CD4-positive, alpha-beta memory T cell (primary cell): ENCODE measurements at regions not wholly inside any gene's neighbourhood (a gene's known extent, or its start where the extent isn't known, plus 50 kb on each side); places are given as distances from the start of the nearest gene placed in this dataset.

ENCODE experiments used
- CTCF ChIA-PET: fragments of 350-600 bp; sonication (Branson Sonifier 250); formaldehyde crosslinking; loops from one replicate; lab custom pipeline; 2021; ENCODE audit warnings: inconsistent platforms; ENCODE audit not compliant: partially characterized antibody; lab: Charles Lee
- POLR2A ChIA-PET: fragments of 350-600 bp; sonication (Branson Sonifier 250); formaldehyde crosslinking; loops from one replicate; lab custom pipeline; 2021; ENCODE audit not compliant: partially characterized antibody; lab: Charles Lee
- DNase-seq, 5 donors: peaks; one replicate each; pipeline versions ENCODE4 v3.0.0 to v3.0.0-alpha.2; 2020 to 2022; ENCODE audit warnings: mixed read lengths in 1 of 5
- H3K27ac ChIP-seq: one replicate; pipeline ENCODE4 v1.7.0; 2013; ENCODE audit warnings: low read depth, low read length
- H3K27me3 ChIP-seq: 2 replicates; pipeline ENCODE4 v1.7.0; 2013; ENCODE audit warnings: mild to moderate bottlenecking, low read length, moderate library complexity; ENCODE audit not compliant: insufficient read depth
- H3K36me3 ChIP-seq: 2 replicates; pipeline ENCODE4 v1.7.0; 2013; ENCODE audit warnings: mild to moderate bottlenecking, low read length, moderate library complexity; ENCODE audit not compliant: insufficient read depth
- H3K4me1 ChIP-seq: 2 replicates; pipeline ENCODE4 v1.7.0; 2013; ENCODE audit warnings: mild to moderate bottlenecking, low read length, moderate library complexity; ENCODE audit not compliant: insufficient read depth
- H3K4me3 ChIP-seq, 2 donors: one replicate each; pipeline ENCODE4 v1.7.0; 2013; ENCODE audit warnings: low read length in 2 of 2, mild to moderate bottlenecking in 1 of 2
- H3K9me3 ChIP-seq, 2 donors: one replicate each; pipeline ENCODE4 v1.7.0; 2013; ENCODE audit warnings: low read length in 2 of 2, control low read depth in 1 of 2; ENCODE audit not compliant: control insufficient read depth in 1 of 2
- H3K27ac Mint-ChIP-seq, 7 donors: one replicate each; pipeline ENCODE4 v1.8.0; 2020 to 2021; ENCODE audit warnings: mixed read lengths in 7 of 7, mild to moderate bottlenecking in 6 of 7, inconsistent platforms in 3 of 7, moderate library complexity in 3 of 7
- H3K27me3 Mint-ChIP-seq, 2 donors: one replicate each; pipeline ENCODE4 v1.8.0; 2020 to 2021; ENCODE audit warnings: mixed read lengths in 2 of 2
- H3K36me3 Mint-ChIP-seq, 2 donors: one replicate each; pipeline ENCODE4 v1.8.0; 2020 to 2021; ENCODE audit warnings: mixed read lengths in 2 of 2, inconsistent platforms in 1 of 2, mild to moderate bottlenecking in 1 of 2
- H3K4me1 Mint-ChIP-seq, 4 donors: one replicate each; pipeline ENCODE4 v1.8.0; 2020 to 2021; ENCODE audit warnings: mixed read lengths in 4 of 4, mild to moderate bottlenecking in 1 of 4
- H3K4me3 Mint-ChIP-seq, 8 donors: one replicate each; pipeline ENCODE4 v1.8.0; 2020 to 2021; ENCODE audit warnings: mixed read lengths in 8 of 8, mild to moderate bottlenecking in 7 of 8, moderate library complexity in 6 of 8, inconsistent platforms in 3 of 8
- H3K9me3 Mint-ChIP-seq, 8 donors: one replicate each; pipeline ENCODE4 v1.8.0; 2020 to 2021; ENCODE audit warnings: mixed read lengths in 8 of 8, mild to moderate bottlenecking in 5 of 8, inconsistent platforms in 3 of 8, moderate library complexity in 1 of 8
- intact Hi-C: fragments of 100-400 bp; cut with micrococcal nuclease; formaldehyde crosslinking; loops from one replicate; pipeline ENCODE4 v1.15.1; 2023

DNA sequence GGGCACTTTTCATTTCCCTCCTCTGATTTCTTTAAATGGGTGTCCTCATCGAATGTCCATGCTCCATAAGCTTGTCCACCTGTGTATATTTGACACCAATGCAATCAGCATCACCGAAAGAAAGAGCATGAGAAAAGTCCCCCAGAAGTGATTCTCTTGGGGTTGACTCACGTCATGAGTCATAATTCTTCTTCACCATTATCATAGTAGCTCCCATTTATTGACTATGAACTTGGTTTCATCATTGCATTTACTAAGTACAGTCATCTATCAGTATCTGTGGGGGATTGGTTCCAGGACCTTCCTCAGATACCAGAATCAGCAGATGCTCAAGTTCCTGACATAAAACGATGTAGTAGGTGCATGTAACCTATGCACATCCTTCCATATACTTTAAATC lies 372.5 kb upstream of the CFAP20DC start:
- Histone ChIP-seq H3K27ac (no peak overlapping the region), H3K4me1 (peaks cover 41% of the 10 kb centered on the region), H3K9me3 (no peaks in the 10 kb centered on the region), H3K27me3 (no peaks in the 10 kb centered on the region), H3K4me3 (no peak overlapping the region), H3K36me3 (no peaks in the 10 kb centered on the region)
- CTCF ChIA-PET, result no interaction called here
- H3K9me3 Mint-ChIP-seq, result peaks cover 0 to 3% (median 0%) of the 10 kb centered on the region in 8 donors
- intact Hi-C loops, result loop anchor here (10.0 kb wide), 2 partner anchors 108 to 352 kb away; no protein-coding TSS in a partner anchor
- no peak for DNase-seq
- POLR2A ChIA-PET, result no interaction called here
- H3K4me1 Mint-ChIP-seq, result peaks cover 37 to 49% (median 44%) of the 10 kb centered on the region in 4 donors
- peak overlapping the region in 2 of 7 donors; percentile 18 to 66 for H3K27ac Mint-ChIP-seq
- no peak overlapping the region for H3K4me3 Mint-ChIP-seq
- no peaks in the 10 kb centered on the region for H3K27me3 Mint-ChIP-seq
- no peaks in the 10 kb centered on the region for H3K36me3 Mint-ChIP-seq

DNA sequence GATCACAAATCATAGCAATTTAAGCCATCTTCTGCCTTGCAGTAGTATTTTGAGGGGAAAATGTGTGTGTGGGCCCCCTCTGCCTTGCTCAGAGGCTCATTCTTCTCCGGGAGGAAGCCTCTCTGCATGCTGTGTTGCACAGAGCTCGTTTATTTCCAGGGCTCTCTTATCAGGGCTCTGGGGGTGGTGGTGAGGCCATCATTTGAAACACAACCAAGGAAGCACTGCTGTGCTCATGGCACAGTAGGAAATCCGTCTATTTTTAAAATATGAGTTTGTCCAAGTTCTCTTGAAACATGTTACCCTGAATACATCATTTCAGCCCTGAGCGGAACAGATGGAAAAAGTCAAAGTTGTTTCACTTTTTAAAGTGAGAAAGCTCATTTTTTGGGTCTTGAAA lies 369.0 kb upstream of the CFAP20DC start:
- intact Hi-C loops, result no loop called here
- DNase-seq, result no peak
- POLR2A ChIA-PET, result no interaction called here
- Histone ChIP-seq H3K4me1 (peaks cover 6% of the 10 kb centered on the region), H3K36me3 (no peaks in the 10 kb centered on the region), H3K9me3 (no peaks in the 10 kb centered on the region), H3K4me3 (no peak overlapping the region), H3K27ac (no peak overlapping the region), H3K27me3 (no peaks in the 10 kb centered on the region)
- H3K4me3 Mint-ChIP-seq, result no peak overlapping the region
- peaks cover 0 to 5% (median 0%) of the 10 kb centered on the region in 8 donors for H3K9me3 Mint-ChIP-seq
- CTCF ChIA-PET, result no interaction called here
- no peaks in the 10 kb centered on the region for H3K27me3 Mint-ChIP-seq
- H3K27ac Mint-ChIP-seq, result no peak overlapping the region
- peaks cover 4 to 14% (median 11%) of the 10 kb centered on the region in 4 donors for H3K4me1 Mint-ChIP-seq
- H3K36me3 Mint-ChIP-seq, result no peaks in the 10 kb centered on the region

DNA sequence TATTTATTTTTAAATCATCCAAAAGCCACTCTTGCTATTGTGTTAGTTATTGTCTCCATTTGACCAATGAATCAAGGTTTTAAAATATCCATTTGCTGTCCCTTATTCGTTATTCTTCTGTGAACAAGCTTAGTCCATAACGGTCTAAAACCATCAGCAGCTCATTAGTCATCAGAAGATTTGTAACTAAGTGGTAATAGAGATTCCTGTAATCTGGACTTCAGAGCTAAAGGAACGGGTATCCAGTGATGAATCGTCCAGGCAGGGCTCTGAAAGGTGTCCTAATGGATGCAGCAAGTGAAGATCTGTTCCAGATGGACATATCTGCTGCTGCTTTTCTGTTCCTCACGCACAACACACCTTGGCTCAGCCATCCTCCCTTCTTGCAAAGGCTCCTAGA lies 362.7 kb upstream of the CFAP20DC start:
- Mint-ChIP-seq H3K4me1 (peaks cover 0 to 12% (median 5%) of the 10 kb centered on the region in 4 donors), H3K4me3 (no peak overlapping the region), H3K27ac (peak overlapping the region in 1 of 7 donors; percentile 40), H3K27me3 (no peaks in the 10 kb centered on the region), H3K9me3 (peaks cover 0 to 8% (median 0%) of the 10 kb centered on the region in 8 donors), H3K36me3 (no peaks in the 10 kb centered on the region)
- H3K27ac ChIP-seq, result no peak overlapping the region
- no peaks in the 10 kb centered on the region for H3K4me1 ChIP-seq
- POLR2A ChIA-PET, result interaction anchor here (0.9 to 1.8 kb wide), 3 partner anchors 8 to 44 kb away, joined by 3 read pairs; no protein-coding TSS in a partner anchor
- no peaks in the 10 kb centered on the region for H3K36me3 ChIP-seq
- no peaks in the 10 kb centered on the region for H3K27me3 ChIP-seq
- CTCF ChIA-PET, result interaction anchor here (0.8 to 1.5 kb wide), 4 partner anchors 8 to 93 kb away, joined by 3 read pairs; no protein-coding TSS in a partner anchor
- intact Hi-C loops, result no loop called here
- no peaks in the 10 kb centered on the region for H3K9me3 ChIP-seq
- H3K4me3 ChIP-seq, result no peak overlapping the region
- no peak for DNase-seq

DNA sequence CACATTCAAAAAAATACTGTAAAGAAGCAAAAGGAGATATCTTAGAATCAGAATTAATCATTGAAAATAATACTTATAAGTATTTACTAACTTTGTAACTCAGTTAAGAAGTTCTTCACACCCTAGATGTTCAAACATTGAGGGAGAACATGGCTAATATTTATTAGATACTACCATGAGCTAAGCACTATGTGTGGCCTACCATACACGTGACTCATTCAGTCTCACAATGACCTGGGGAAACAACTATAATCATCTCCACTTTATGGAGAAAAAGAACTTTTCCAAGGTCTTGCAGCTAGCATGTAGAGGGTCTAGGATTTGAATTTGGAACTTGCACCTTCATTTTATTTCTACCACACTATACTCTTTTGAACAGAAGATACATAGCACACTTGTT lies 361.9 kb upstream of the CFAP20DC start:
- ChIA-PET POLR2A (interaction anchor here (0.9 to 1.8 kb wide), 2 partner anchors 9 to 43 kb away, joined by 3 read pairs; no protein-coding TSS in a partner anchor), CTCF (interaction anchor here (0.9 to 1.5 kb wide), 2 partner anchors 8 to 31 kb away, joined by 3 read pairs; no protein-coding TSS in a partner anchor)
- no peak overlapping the region for H3K4me3 Mint-ChIP-seq
- intact Hi-C loops, result no loop called here
- H3K4me3 ChIP-seq, result no peak overlapping the region
- H3K9me3 ChIP-seq, result no peaks in the 10 kb centered on the region
- peaks cover 0 to 8% (median 0%) of the 10 kb centered on the region in 8 donors for H3K9me3 Mint-ChIP-seq
- no peaks in the 10 kb centered on the region for H3K36me3 Mint-ChIP-seq
- no peak overlapping the region for H3K27ac ChIP-seq
- peak overlapping the region in 1 of 7 donors; percentile 42 for H3K27ac Mint-ChIP-seq
- H3K4me1 Mint-ChIP-seq, result peaks cover 7 to 20% (median 11%) of the 10 kb centered on the region in 4 donors
- DNase-seq, result no peak
- no peaks in the 10 kb centered on the region for H3K27me3 ChIP-seq
- peaks cover 6% of the 10 kb centered on the region for H3K4me1 ChIP-seq
- no peaks in the 10 kb centered on the region for H3K36me3 ChIP-seq
- H3K27me3 Mint-ChIP-seq, result no peaks in the 10 kb centered on the region

DNA sequence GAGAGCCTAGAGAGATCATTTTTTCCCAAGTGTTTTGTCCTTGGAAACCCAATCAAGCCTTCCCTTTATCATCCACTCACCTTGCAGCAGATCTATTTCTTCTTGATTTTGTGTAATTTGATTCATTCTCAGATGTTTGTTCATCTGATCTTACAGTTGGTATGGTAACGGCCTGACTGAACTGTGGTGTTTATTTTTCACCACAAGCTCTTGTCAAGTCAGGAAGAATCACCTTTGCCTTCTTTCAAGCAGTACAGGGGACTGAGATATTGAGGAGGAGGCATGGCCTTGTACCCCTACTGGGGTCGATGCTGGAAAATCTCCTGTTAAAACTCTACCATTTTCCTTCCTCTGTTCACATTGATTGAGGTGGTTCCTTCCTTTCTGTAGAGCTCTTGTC lies 361.4 kb upstream of the CFAP20DC start:
- H3K4me1 ChIP-seq, result peaks cover 8% of the 10 kb centered on the region
- H3K36me3 ChIP-seq, result no peaks in the 10 kb centered on the region
- H3K4me3 ChIP-seq, result no peak overlapping the region
- intact Hi-C loops, result no loop called here
- POLR2A ChIA-PET, result interaction anchor here (1.8 kb wide), 1 partner anchor 8 kb away, joined by 3 read pairs; no protein-coding TSS in a partner anchor
- H3K36me3 Mint-ChIP-seq, result no peaks in the 10 kb centered on the region
- no peaks in the 10 kb centered on the region for H3K9me3 ChIP-seq
- peaks cover 0 to 8% (median 0%) of the 10 kb centered on the region in 8 donors for H3K9me3 Mint-ChIP-seq
- CTCF ChIA-PET, result interaction anchor here (0.9 to 1.5 kb wide), 2 partner anchors 9 to 32 kb away, joined by 3 read pairs; no protein-coding TSS in a partner anchor
- peaks cover 9 to 23% (median 13%) of the 10 kb centered on the region in 4 donors for H3K4me1 Mint-ChIP-seq
- no peak overlapping the region for H3K27ac ChIP-seq
- H3K27me3 ChIP-seq, result no peaks in the 10 kb centered on the region
- no peaks in the 10 kb centered on the region for H3K27me3 Mint-ChIP-seq
- peak overlapping the region in 1 of 7 donors; percentile 42 for H3K27ac Mint-ChIP-seq
- H3K4me3 Mint-ChIP-seq, result no peak overlapping the region
- no peak for DNase-seq

DNA sequence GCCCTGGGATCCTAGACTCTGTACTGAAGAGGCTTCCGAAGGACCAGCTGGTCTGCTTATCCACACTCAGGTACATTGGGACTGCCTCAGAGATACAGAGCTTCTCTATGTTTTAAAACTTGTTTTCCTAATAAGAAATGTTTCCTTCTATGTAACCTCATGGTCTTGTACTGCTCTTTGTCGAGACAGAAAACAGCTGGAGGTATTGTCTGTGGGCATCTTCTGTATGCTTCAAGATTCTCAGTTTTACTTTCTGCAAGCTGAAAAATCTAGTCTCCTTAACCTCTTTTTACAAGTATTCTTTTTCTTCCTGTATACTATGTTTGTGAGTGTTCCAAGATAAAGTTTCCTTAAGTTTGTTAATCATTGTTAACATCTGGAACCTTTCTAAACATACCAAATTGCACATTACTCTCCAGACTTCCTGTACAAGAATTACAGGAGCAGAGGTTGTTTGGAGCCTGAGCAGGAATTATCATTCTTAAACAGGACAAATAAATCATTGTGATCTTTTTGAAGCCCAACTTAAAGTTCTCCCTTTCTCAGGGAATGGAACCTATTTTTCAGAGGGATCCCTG lies 358.3 kb upstream of the CFAP20DC start:
- Mint-ChIP-seq H3K36me3 (no peaks in the 10 kb centered on the region), H3K4me3 (no peak overlapping the region), H3K27me3 (no peaks in the 10 kb centered on the region), H3K4me1 (peaks cover 9 to 23% (median 13%) of the 10 kb centered on the region in 4 donors), H3K9me3 (peaks cover 0 to 5% (median 0%) of the 10 kb centered on the region in 8 donors), H3K27ac (peak overlapping the region in 2 of 7 donors; percentile 34 to 82)
- intact Hi-C loops, result no loop called here
- Histone ChIP-seq H3K36me3 (no peaks in the 10 kb centered on the region), H3K4me3 (no peak overlapping the region), H3K4me1 (peaks cover 8% of the 10 kb centered on the region), H3K27me3 (no peaks in the 10 kb centered on the region), H3K9me3 (no peaks in the 10 kb centered on the region), H3K27ac (no peak overlapping the region)
- CTCF ChIA-PET, result interaction anchor here (0.7 kb wide), 1 partner anchor 22 kb away, joined by 3 read pairs; no protein-coding TSS in a partner anchor
- POLR2A ChIA-PET, result no interaction called here
- no peak for DNase-seq

DNA sequence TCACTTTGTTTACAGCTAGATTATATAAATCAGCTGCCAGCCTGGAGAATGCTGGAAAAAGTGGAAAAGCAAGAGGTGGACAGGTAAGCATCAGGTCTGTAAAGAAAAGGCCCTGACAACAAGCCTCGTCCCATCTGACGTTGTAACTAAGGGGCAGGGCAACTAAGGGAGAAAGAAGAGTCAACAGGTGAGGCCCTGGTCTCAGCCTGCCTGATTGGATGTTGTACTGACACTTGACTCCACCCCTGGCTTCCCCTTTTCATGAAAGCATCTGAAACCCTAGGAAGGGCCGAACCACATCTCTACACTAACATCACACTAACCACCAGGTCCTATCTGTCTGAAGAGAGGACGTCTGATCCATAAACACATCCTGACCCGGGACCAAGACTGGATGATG lies 357.6 kb upstream of the CFAP20DC start:
- H3K27ac ChIP-seq, result no peak overlapping the region
- H3K27me3 ChIP-seq, result no peaks in the 10 kb centered on the region
- peaks cover 9 to 23% (median 13%) of the 10 kb centered on the region in 4 donors for H3K4me1 Mint-ChIP-seq
- no peak overlapping the region for H3K4me3 ChIP-seq
- no peak overlapping the region for H3K4me3 Mint-ChIP-seq
- POLR2A ChIA-PET, result no interaction called here
- intact Hi-C loops, result no loop called here
- no peak for DNase-seq
- no peaks in the 10 kb centered on the region for H3K27me3 Mint-ChIP-seq
- peak overlapping the region in 4 of 7 donors; percentile 38 to 82 (median 52) for H3K27ac Mint-ChIP-seq
- H3K9me3 Mint-ChIP-seq, result peaks cover 0 to 5% (median 0%) of the 10 kb centered on the region in 8 donors
- CTCF ChIA-PET, result no interaction called here
- H3K36me3 Mint-ChIP-seq, result no peaks in the 10 kb centered on the region
- H3K9me3 ChIP-seq, result no peaks in the 10 kb centered on the region
- no peaks in the 10 kb centered on the region for H3K36me3 ChIP-seq
- peaks cover 8% of the 10 kb centered on the region for H3K4me1 ChIP-seq
